AML-193 (cell line): ENCODE measurements at regions not wholly inside any gene's neighbourhood (a gene's known extent, or its start where the extent isn't known, plus 50 kb on each side); places are given as distances from the start of the nearest gene placed in this dataset.
A peak's percentile ranks its signal among the peaks of the same experiment; 100 is the strongest.

Experiments used
- DNase-seq, 2 experiments: peaks; one replicate each; lab custom pipeline; 2025; lab: John Stamatoyannopoulos, UW

- DNase-seq: no peak
Observed at GRCh38 chr4:122203407-122203806, 51.3 kb downstream of the BLTP1 start.

GRCh38 chr4:122205687-122206086 lies 53.6 kb downstream of the BLTP1 start:
- DNase-seq: no peak

GRCh38 chr4:122212880-122213279 lies 60.7 kb downstream of the BLTP1 start:
- DNase-seq: no peak

- DNase-seq: peak in 1 of 2 experiments; percentile 14
Observed at GRCh38 chr4:122218762-122219161, 66.6 kb downstream of the BLTP1 start.

GRCh38 chr4:122219356-122219755 lies 67.2 kb downstream of the BLTP1 start:
- no peak for DNase-seq

- no peak for DNase-seq
Observed at GRCh38 chr4:122221322-122221721, 69.2 kb downstream of the BLTP1 start.

- DNase-seq: no peak
Observed at GRCh38 chr4:122224348-122224747, 72.2 kb downstream of the BLTP1 start.

- DNase-seq: no peak
Observed at GRCh38 chr4:122227202-122227601, 75.1 kb downstream of the BLTP1 start.

GRCh38 chr4:122229857-122230256 lies 77.7 kb downstream of the BLTP1 start:
- DNase-seq: no peak

GRCh38 chr4:122232633-122233032 lies 80.5 kb downstream of the BLTP1 start:
- no peak for DNase-seq

GRCh38 chr4:122234686-122235085 lies 82.6 kb downstream of the BLTP1 start:
- DNase-seq: no peak

- DNase-seq: no peak
Observed at GRCh38 chr4:122243785-122244184, 91.7 kb downstream of the BLTP1 start.

- DNase-seq: no peak
Observed at GRCh38 chr4:122244764-122245163, 92.6 kb downstream of the BLTP1 start.

- no peak for DNase-seq
Observed at GRCh38 chr4:122246551-122246950, 94.4 kb downstream of the BLTP1 start.

GRCh38 chr4:122249357-122249756 lies 97.2 kb downstream of the BLTP1 start:
- no peak for DNase-seq

- DNase-seq: no peak
Observed at GRCh38 chr4:122252584-122252983, 100.5 kb downstream of the BLTP1 start.

- no peak for DNase-seq
Observed at GRCh38 chr4:122259849-122260248, 107.7 kb downstream of the BLTP1 start.

GRCh38 chr4:122276359-122276758 lies 102.5 kb upstream of the ADAD1 start:
- DNase-seq: no peak

- no peak for DNase-seq
Observed at GRCh38 chr4:122278976-122279375, 99.8 kb upstream of the ADAD1 start.

GRCh38 chr4:122279670-122280069 lies 99.1 kb upstream of the ADAD1 start:
- no peak for DNase-seq

- DNase-seq: no peak
Observed at GRCh38 chr4:122285285-122285684, 93.5 kb upstream of the ADAD1 start.

GRCh38 chr4:122293374-122294365 lies 85.1 kb upstream of the ADAD1 start:
- no peak for DNase-seq

- no peak for DNase-seq
Observed at GRCh38 chr4:122297694-122298093, 81.1 kb upstream of the ADAD1 start.

- DNase-seq: no peak
Observed at GRCh38 chr4:122300776-122301175, 78.0 kb upstream of the ADAD1 start.
